Lung (tissue), 11 donors: ENCODE measurements at regions not wholly inside any gene's neighbourhood (a gene's known extent, or its start where the extent isn't known, plus 50 kb on each side); places are given as distances from the start of the nearest gene placed in this dataset.

Experiments used
- ATAC-seq: fragments of 200-7000 bp; cut with Tn5 transposase; one replicate; pipeline ENCODE4 v1.9.1; 2020; ENCODE audit warnings: moderate number of reproducible peaks; ENCODE audit not compliant: insufficient read depth, low FRiP score
- DNase-seq, 3 donors: peaks; one replicate each; pipeline ENCODE4 v3.0.0-alpha.2; 2013 to 2017
- H3K27ac ChIP-seq, 2 donors: one replicate each; pipeline ENCODE4 v1.5.1; 2013; ENCODE audit warnings: mild to moderate bottlenecking in 2 of 2, moderate library complexity in 2 of 2, control low read depth in 1 of 2, inconsistent platforms in 1 of 2, low read depth in 1 of 2, low read length in 1 of 2
- H3K27me3 ChIP-seq, 3 donors: one replicate each; pipeline ENCODE4 v1.5.1; 2013; ENCODE audit warnings: low read length in 2 of 3; ENCODE audit not compliant: control insufficient read depth in 3 of 3, insufficient read depth in 3 of 3
- H3K36me3 ChIP-seq, 4 donors: one replicate each; pipeline ENCODE4 v1.5.1; 2013; ENCODE audit warnings: low read length in 4 of 4, mild to moderate bottlenecking in 1 of 4, moderate library complexity in 1 of 4; ENCODE audit not compliant: control insufficient read depth in 4 of 4, insufficient read depth in 4 of 4
- H3K4me1 ChIP-seq, 5 donors: one replicate each; pipeline ENCODE4 v1.5.1; 2013; ENCODE audit warnings: low read length in 5 of 5, mild to moderate bottlenecking in 2 of 5, moderate library complexity in 1 of 5; ENCODE audit not compliant: control insufficient read depth in 5 of 5, insufficient read depth in 5 of 5
- H3K4me3 ChIP-seq: one replicate; pipeline ENCODE4 v1.5.1; 2013; ENCODE audit warnings: mild to moderate bottlenecking, control low read depth, moderate library complexity
- H3K9ac ChIP-seq, 2 donors: one replicate each; pipeline ENCODE4 v1.5.1; 2013; ENCODE audit warnings: low read length in 2 of 2, control low read depth in 1 of 2; ENCODE audit not compliant: insufficient read depth in 1 of 2
- H3K9me3 ChIP-seq, 4 donors: one replicate each; pipeline ENCODE4 v1.5.1; 2013; ENCODE audit warnings: low read length in 3 of 4, mild to moderate bottlenecking in 1 of 4, moderate library complexity in 1 of 4; ENCODE audit not compliant: control insufficient read depth in 4 of 4, insufficient read depth in 3 of 4
- CTCF ChIP-seq: IDR thresholded peaks from 2 replicates; pipeline ENCODE4 v1.5.1; 2012; ENCODE audit warnings: mild to moderate bottlenecking; ENCODE audit errors: control extremely low read depth, extremely low read depth
- WGBS, 2 donors: extraction: QIAGEN DNeasy Blood & Tissue Kit; methylation state at CpG; one replicate each; pipeline ENCODE4 v1.1.7; 2013; 5-methylcytosine and 5-hydroxymethylcytosine counted together
- donor health status: control.
- donor health status: control.
- donor health status: Bipolar disorder and iron deficiency.
- donor health status: healthy.
- donor health status: DM: yes; HTN: yes; CAD: no.

- Histone ChIP-seq H3K9me3 (peaks cover 0 to 5% (median 0%) of the 10 kb centered on the region in 4 donors), H3K4me3 (no peak overlapping the region), H3K27me3 (peaks cover 0 to 2% (median 0%) of the 10 kb centered on the region in 3 donors), H3K27ac (no peak overlapping the region), H3K4me1 (no peaks in the 10 kb centered on the region), H3K9ac (no peak overlapping the region), H3K36me3 (no peaks in the 10 kb centered on the region)
- DNase-seq (no peak), ATAC-seq (no peak)
- 82 to 84% methylated on average over 22 of the region's 22 CpGs for WGBS, 2 donors
- no peak for TF ChIP-seq CTCF
Observed at GRCh38 chr1:4362314-4363044, 291.9 kb upstream of the AJAP1 start.

GRCh38 chr1:4366091-4366490 lies 288.3 kb upstream of the AJAP1 start:
- no peak for DNase-seq
- no peaks in the 10 kb centered on the region for H3K36me3 ChIP-seq
- H3K9ac ChIP-seq = no peak overlapping the region
- no peaks in the 10 kb centered on the region for H3K27me3 ChIP-seq
- peaks cover 0 to 3% (median 0%) of the 10 kb centered on the region in 4 donors for H3K9me3 ChIP-seq
- no peaks in the 10 kb centered on the region for H3K4me1 ChIP-seq
- H3K27ac ChIP-seq = no peak overlapping the region
- no peak overlapping the region for H3K4me3 ChIP-seq
- WGBS, 2 donors = 89 to 92% methylated on average over 10 of the region's 10 CpGs
- TF ChIP-seq CTCF = no peak
- no peak for ATAC-seq

GRCh38 chr1:4367230-4367777 lies 287.1 kb upstream of the AJAP1 start:
- Histone ChIP-seq H3K36me3 (no peaks in the 10 kb centered on the region), H3K9ac (no peak overlapping the region), H3K4me1 (no peaks in the 10 kb centered on the region), H3K27me3 (no peaks in the 10 kb centered on the region), H3K4me3 (no peak overlapping the region), H3K9me3 (peaks cover 0 to 3% (median 0%) of the 10 kb centered on the region in 4 donors), H3K27ac (no peak overlapping the region)
- no peak for TF ChIP-seq CTCF
- no peak for ATAC-seq
- WGBS, 2 donors = 82 to 85% methylated on average over 13 of the region's 13 CpGs
- no peak for DNase-seq
